ENCODE measurements at regions not wholly inside any gene's neighbourhood (a gene's known extent, or its start where the extent isn't known, plus 50 kb on each side); places are given as distances from the start of the nearest gene placed in this dataset.

DNA sequence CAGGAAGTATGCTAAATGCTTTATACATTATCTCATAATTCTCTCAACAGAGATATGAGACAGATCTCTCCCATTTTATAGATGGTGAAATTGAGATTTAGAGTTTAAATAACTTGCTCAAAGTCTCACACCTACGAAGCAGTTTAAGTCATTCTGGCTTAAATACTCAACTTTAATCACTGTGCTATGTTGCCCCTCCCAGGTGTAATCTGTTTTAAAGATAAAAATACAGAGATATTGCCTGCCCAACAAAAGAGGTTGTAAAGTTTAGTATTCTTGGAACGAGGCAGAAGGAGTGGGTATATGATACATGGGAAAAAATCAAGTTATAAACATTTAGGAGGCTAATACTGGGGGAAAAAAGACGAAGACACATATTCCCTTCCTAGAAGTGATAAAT lies 156.8 kb upstream of the LRIG3 start:
- TF ChIP-seq, protein P1, sequence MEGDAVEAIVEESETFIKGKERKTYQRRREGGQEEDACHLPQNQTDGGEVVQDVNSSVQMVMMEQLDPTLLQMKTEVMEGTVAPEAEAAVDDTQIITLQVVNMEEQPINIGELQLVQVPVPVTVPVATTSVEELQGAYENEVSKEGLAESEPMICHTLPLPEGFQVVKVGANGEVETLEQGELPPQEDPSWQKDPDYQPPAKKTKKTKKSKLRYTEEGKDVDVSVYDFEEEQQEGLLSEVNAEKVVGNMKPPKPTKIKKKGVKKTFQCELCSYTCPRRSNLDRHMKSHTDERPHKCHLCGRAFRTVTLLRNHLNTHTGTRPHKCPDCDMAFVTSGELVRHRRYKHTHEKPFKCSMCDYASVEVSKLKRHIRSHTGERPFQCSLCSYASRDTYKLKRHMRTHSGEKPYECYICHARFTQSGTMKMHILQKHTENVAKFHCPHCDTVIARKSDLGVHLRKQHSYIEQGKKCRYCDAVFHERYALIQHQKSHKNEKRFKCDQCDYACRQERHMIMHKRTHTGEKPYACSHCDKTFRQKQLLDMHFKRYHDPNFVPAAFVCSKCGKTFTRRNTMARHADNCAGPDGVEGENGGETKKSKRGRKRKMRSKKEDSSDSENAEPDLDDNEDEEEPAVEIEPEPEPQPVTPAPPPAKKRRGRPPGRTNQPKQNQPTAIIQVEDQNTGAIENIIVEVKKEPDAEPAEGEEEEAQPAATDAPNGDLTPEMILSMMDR (IDR thresholded peaks at IDR 0.05) = no peak
- no peak for TF ChIP-seq EZH2 (IDR thresholded peaks at IDR 0.05; ENCODE audit: borderline replicate concordance, insufficient read depth, low read depth, low read length, poor library complexity, severe bottlenecking)

Data from B cell (primary cell).